Esophagus squamous epithelium (tissue), 4 donors: ENCODE measurements at regions not wholly inside any gene's neighbourhood (a gene's known extent, or its start where the extent isn't known, plus 50 kb on each side); places are given as distances from the start of the nearest gene placed in this dataset.

Experiments used
- POLR2A ChIP-seq, 4 donors: fragments of 450-650 bp; IDR thresholded peaks; one replicate each; pipeline ENCODE4 v1.6.1; 2017; ENCODE audit warnings: antibody characterized with exemption in 4 of 4, mild to moderate bottlenecking in 4 of 4, moderate library complexity in 3 of 4
- TF ChIP-seq, protein P1 (sequence below), 6 experiments: fragments of 450-650 bp in 4 of 6; fragments of 200-600 bp in 2 of 6; sonication (generic) in 2 of 6; IDR thresholded peaks; one replicate each; pipeline ENCODE4 v1.5.1; 2016 to 2019; ENCODE audit warnings: antibody characterized with exemption in 6 of 6, mild to moderate bottlenecking in 4 of 6, moderate library complexity in 4 of 6

GRCh38 chr12:97639702-97640101 is 177.1 kb downstream of the RMST start:
- TF ChIP-seq, protein P1, sequence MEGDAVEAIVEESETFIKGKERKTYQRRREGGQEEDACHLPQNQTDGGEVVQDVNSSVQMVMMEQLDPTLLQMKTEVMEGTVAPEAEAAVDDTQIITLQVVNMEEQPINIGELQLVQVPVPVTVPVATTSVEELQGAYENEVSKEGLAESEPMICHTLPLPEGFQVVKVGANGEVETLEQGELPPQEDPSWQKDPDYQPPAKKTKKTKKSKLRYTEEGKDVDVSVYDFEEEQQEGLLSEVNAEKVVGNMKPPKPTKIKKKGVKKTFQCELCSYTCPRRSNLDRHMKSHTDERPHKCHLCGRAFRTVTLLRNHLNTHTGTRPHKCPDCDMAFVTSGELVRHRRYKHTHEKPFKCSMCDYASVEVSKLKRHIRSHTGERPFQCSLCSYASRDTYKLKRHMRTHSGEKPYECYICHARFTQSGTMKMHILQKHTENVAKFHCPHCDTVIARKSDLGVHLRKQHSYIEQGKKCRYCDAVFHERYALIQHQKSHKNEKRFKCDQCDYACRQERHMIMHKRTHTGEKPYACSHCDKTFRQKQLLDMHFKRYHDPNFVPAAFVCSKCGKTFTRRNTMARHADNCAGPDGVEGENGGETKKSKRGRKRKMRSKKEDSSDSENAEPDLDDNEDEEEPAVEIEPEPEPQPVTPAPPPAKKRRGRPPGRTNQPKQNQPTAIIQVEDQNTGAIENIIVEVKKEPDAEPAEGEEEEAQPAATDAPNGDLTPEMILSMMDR (IDR thresholded peaks at IDR 0.05), result no peak
- no peak for TF ChIP-seq POLR2A (IDR thresholded peaks at IDR 0.05)
